H1 (cell line): ENCODE measurements at regions not wholly inside any gene's neighbourhood (a gene's known extent, or its start where the extent isn't known, plus 50 kb on each side); places are given as distances from the start of the nearest gene placed in this dataset.

Experiments used
- CTCF ChIA-PET: fragments of 300-600 bp; sonication (Branson Sonifier 250); formaldehyde crosslinking; loops from one replicate; lab custom pipeline; 2021; ENCODE audit not compliant: partially characterized antibody; lab: Charles Lee
- POLR2A ChIA-PET: fragments of 300-600 bp; sonication (Branson Sonifier 250); formaldehyde crosslinking; loops from one replicate; lab custom pipeline; 2021; ENCODE audit warnings: inconsistent platforms; ENCODE audit not compliant: partially characterized antibody; lab: Charles Lee
- DNase-seq, 2 experiments: peaks; one replicate each; pipeline versions ENCODE4 v3.0.0 to v3.0.0-alpha.2; 2010 to 2022; ENCODE audit warnings: low spot score in 2 of 2, low read depth in 1 of 2, mixed read lengths in 1 of 2
- FAIRE-seq: peaks from 2 replicates; lab custom pipeline; 2011; peaks lifted over from hg19 to GRCh38; lab: Jason Lieb, UNC
- H2AFZ ChIP-seq: 2 replicates; pipeline ENCODE4 v1.8.1; 2012; ENCODE audit warnings: low read length, inconsistent platforms
- H2AK5ac ChIP-seq: 2 replicates; pipeline ENCODE4 v1.6.1; 2013; ENCODE audit warnings: low read depth, low read length
- H2BK120ac ChIP-seq: replicated peaks from 2 replicates; pipeline ENCODE3; 2013; ENCODE audit warnings: low read depth, low read length, inconsistent platforms
- H2BK12ac ChIP-seq: 2 replicates; pipeline ENCODE4 v1.6.1; 2013; ENCODE audit warnings: low read depth, low read length
- H2BK15ac ChIP-seq: 2 replicates; pipeline ENCODE4 v1.6.1; 2013; ENCODE audit warnings: low read length
- H2BK20ac ChIP-seq: 2 replicates; pipeline ENCODE4 v1.6.1; 2013; ENCODE audit warnings: low read length
- H2BK5ac ChIP-seq: 2 replicates; pipeline ENCODE4 v1.6.1; 2013; ENCODE audit warnings: low read depth, low read length
- H3K14ac ChIP-seq: 2 replicates; pipeline ENCODE4 v1.6.1; 2013; ENCODE audit warnings: inconsistent platforms; ENCODE audit not compliant: insufficient read length
- H3K18ac ChIP-seq: 2 replicates; pipeline ENCODE4 v1.6.1; 2013; ENCODE audit warnings: low read length; ENCODE audit errors: extremely low read depth
- H3K23ac ChIP-seq: 2 replicates; pipeline ENCODE4 v1.6.1; 2013; ENCODE audit warnings: inconsistent platforms; ENCODE audit not compliant: insufficient read length
- H3K23me2 ChIP-seq: 2 replicates; pipeline ENCODE4 v1.6.1; 2013; ENCODE audit warnings: low read depth, low read length
- H3K27ac ChIP-seq: 2 replicates; pipeline ENCODE4 v1.6.1; 2011; ENCODE audit warnings: low read depth, low read length, inconsistent platforms
- H3K27me3 ChIP-seq, 4 experiments: replicated peaks in 1 of 4; 1 replicate in 1 of 4; 2 replicates in 3 of 4; pipeline versions ENCODE4 v1.6.1 to v1.8.1; 2011 to 2013; ENCODE audit warnings: low read length in 3 of 4, mild to moderate bottlenecking in 3 of 4, inconsistent platforms in 2 of 4, mixed read lengths in 2 of 4, moderate library complexity in 1 of 4; ENCODE audit not compliant: control insufficient read depth in 3 of 4, insufficient read depth in 3 of 4; ENCODE audit errors: extremely low read depth in 1 of 4
- H3K36me3 ChIP-seq, 4 experiments: 2 replicates each; pipeline versions ENCODE4 v1.6.1 to v1.8.1; 2011 to 2013; ENCODE audit warnings: mild to moderate bottlenecking in 4 of 4, low read length in 3 of 4, moderate library complexity in 2 of 4, control low read depth in 1 of 4, inconsistent platforms in 1 of 4; ENCODE audit not compliant: insufficient read depth in 4 of 4, control insufficient read depth in 2 of 4
- H3K4ac ChIP-seq: replicated peaks from 2 replicates; pipeline ENCODE3; 2013; ENCODE audit warnings: low read length, low read depth, mixed read lengths, inconsistent platforms; ENCODE audit not compliant: insufficient read length
- H3K4me1 ChIP-seq, 4 experiments: replicated peaks in 1 of 4; 1 replicate in 1 of 4; 2 replicates in 3 of 4; pipeline versions ENCODE4 v1.6.1 to v1.8.1; 2011 to 2013; ENCODE audit warnings: low read length in 3 of 4, inconsistent platforms in 2 of 4, mixed read lengths in 1 of 4; ENCODE audit not compliant: insufficient read depth in 4 of 4, control insufficient read depth in 3 of 4
- H3K4me2 ChIP-seq, 2 experiments: 2 replicates each; pipeline versions ENCODE4 v1.6.1 to v1.8.1; 2011 to 2013; ENCODE audit warnings: low read depth in 2 of 2, low read length in 2 of 2, control low read depth in 1 of 2, inconsistent platforms in 1 of 2, mild to moderate bottlenecking in 1 of 2; ENCODE audit not compliant: insufficient read depth in 1 of 2
- H3K4me3 ChIP-seq, 4 experiments: fragments of 200-600, 300-600 bp in 1 of 4; sonication (generic), shearing (Covaris generic), sonication (Bioruptor Twin) in 1 of 4; 2 replicates each; pipeline versions ENCODE4 v1.5.1 to v1.8.1; 2011 to 2016; ENCODE audit warnings: low read length in 4 of 4, low read depth in 3 of 4, control low read depth in 2 of 4, inconsistent platforms in 2 of 4, mild to moderate bottlenecking in 2 of 4, mixed read lengths in 1 of 4, moderate library complexity in 1 of 4; ENCODE audit not compliant: insufficient read depth in 2 of 4; ENCODE audit errors: extremely low read depth in 1 of 4
- H3K56ac ChIP-seq: replicated peaks from 2 replicates; pipeline ENCODE3; 2013; ENCODE audit warnings: low read depth, mild to moderate bottlenecking, mixed read lengths, low read length, inconsistent platforms; ENCODE audit not compliant: insufficient read length
- H3K79me1 ChIP-seq: 2 replicates; pipeline ENCODE4 v1.6.1; 2013; ENCODE audit warnings: low read depth, low read length, control low read depth
- H3K79me2 ChIP-seq, 2 experiments: 2 replicates each; pipeline versions ENCODE4 v1.6.1 to v1.8.1; 2012 to 2013; ENCODE audit warnings: low read length in 2 of 2, mild to moderate bottlenecking in 2 of 2, inconsistent platforms in 1 of 2; ENCODE audit not compliant: insufficient read depth in 2 of 2, control insufficient read depth in 1 of 2
- H3K9ac ChIP-seq, 4 experiments: replicated peaks in 1 of 4; 1 replicate in 1 of 4; 2 replicates in 3 of 4; pipeline versions ENCODE4 v1.6.1 to v1.8.1; 2011 to 2013; ENCODE audit warnings: low read depth in 3 of 4, low read length in 3 of 4, control low read depth in 2 of 4, mild to moderate bottlenecking in 2 of 4, moderate library complexity in 2 of 4, inconsistent platforms in 1 of 4; ENCODE audit errors: extremely low read depth in 1 of 4
- H3K9me3 ChIP-seq, 2 experiments: 2 replicates each; pipeline versions ENCODE4 v1.6.1 to v1.8.1; 2012 to 2013; ENCODE audit warnings: mild to moderate bottlenecking in 2 of 2, moderate library complexity in 2 of 2, control low read depth in 1 of 2, inconsistent platforms in 1 of 2, low read depth in 1 of 2, low read length in 1 of 2, mixed read lengths in 1 of 2; ENCODE audit not compliant: insufficient read depth in 2 of 2
- H4K20me1 ChIP-seq, 2 experiments: replicated peaks in 1 of 2; 2 replicates each; pipeline versions ENCODE3 to v1.8.1; 2011 to 2013; ENCODE audit warnings: inconsistent platforms in 2 of 2, low read length in 2 of 2, mild to moderate bottlenecking in 1 of 2; ENCODE audit not compliant: insufficient read depth in 2 of 2, control insufficient read depth in 1 of 2
- H4K5ac ChIP-seq: 2 replicates; pipeline ENCODE4 v1.6.1; 2013; ENCODE audit warnings: low read length, low read depth, mixed read lengths, inconsistent platforms; ENCODE audit not compliant: insufficient read length
- H4K8ac ChIP-seq: 2 replicates; pipeline ENCODE4 v1.8.0; 2013; ENCODE audit warnings: mild to moderate bottlenecking, moderate library complexity, low read length, inconsistent platforms; ENCODE audit not compliant: insufficient read depth; ENCODE audit errors: extremely low read depth
- H4K91ac ChIP-seq: replicated peaks from 2 replicates; pipeline ENCODE3; 2013; ENCODE audit warnings: low read length, mixed read lengths, inconsistent platforms; ENCODE audit not compliant: insufficient read length
- EZH2 ChIP-seq: fragments of 200-600 bp; sonication (generic); IDR thresholded peaks from 2 replicates; pipeline ENCODE4 v1.7.1; 2012; ENCODE audit warnings: low read depth, mild to moderate bottlenecking, moderate library complexity, low read length, inconsistent platforms; ENCODE audit not compliant: severe bottlenecking
- JUND ChIP-seq: IDR thresholded peaks from 2 replicates; pipeline ENCODE4 v1.6.1; 2011; ENCODE audit warnings: mild to moderate bottlenecking, improper control_type of control experiment, low read length
- SP4 ChIP-seq: IDR thresholded peaks from 2 replicates; pipeline ENCODE4 v1.6.1; 2012; ENCODE audit warnings: low read length, inconsistent platforms
- TCF12 ChIP-seq: IDR thresholded peaks from 2 replicates; pipeline ENCODE4 v1.6.1; 2011; ENCODE audit warnings: low read depth, mild to moderate bottlenecking, low read length
- TEAD4 ChIP-seq: IDR thresholded peaks from 2 replicates; pipeline ENCODE4 v1.6.1; 2012; ENCODE audit warnings: low read depth, low read length, inconsistent platforms, mixed read lengths
- USF2 ChIP-seq: IDR thresholded peaks from 2 replicates; pipeline ENCODE4 v1.6.1; 2011; ENCODE audit warnings: low read length, improper control_type of control experiment
- YY1 ChIP-seq: IDR thresholded peaks from 2 replicates; pipeline ENCODE4 v1.6.1; 2011; ENCODE audit warnings: low read depth, mild to moderate bottlenecking, low read length
- WGBS, 2 experiments: shearing (Covaris generic) in 1 of 2; methylation state at CpG; one replicate each; pipeline versions ENCODE4 v1.1.6 to v1.1.7; 2013 to 2015; ENCODE audit warnings: low lambda C conversion rate in 2 of 2, mixed read lengths in 2 of 2, inconsistent platforms in 1 of 2, low coverage in 1 of 2, missing lambda C conversion rate in 1 of 2; ENCODE audit not compliant: insufficient replicate concordance in 2 of 2, insufficient coverage in 1 of 2, insufficient read length in 1 of 2; ENCODE audit errors: extremely low coverage in 1 of 2, missing lambda C conversion rate in 1 of 2; 5-methylcytosine and 5-hydroxymethylcytosine counted together

DNA sequence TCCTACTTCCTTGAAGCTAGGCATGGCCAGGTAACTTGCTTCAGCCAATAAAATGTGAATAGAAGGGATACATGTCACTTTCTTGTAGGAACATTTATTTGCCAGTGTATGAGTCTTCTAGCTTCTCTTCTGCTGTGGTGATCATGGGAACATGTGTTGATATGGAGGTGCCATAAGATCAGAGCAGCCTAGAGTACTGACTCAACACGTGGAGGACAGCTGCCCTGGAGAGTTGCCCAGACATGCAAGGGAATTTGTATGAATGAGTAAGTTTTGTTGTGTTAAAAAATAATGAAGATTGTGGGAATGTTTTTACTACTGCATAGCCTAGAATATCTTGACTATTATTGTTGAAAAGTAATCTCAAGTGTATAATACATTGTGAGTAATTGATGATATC, 502.3 kb downstream of the NUF2 start:
- Histone ChIP-seq H4K8ac (no peak overlapping the region), H3K79me2 (no peaks in the 10 kb centered on the region), H4K20me1 (no peaks in the 10 kb centered on the region), H4K5ac (no peak overlapping the region), H3K9me3 (no peaks in the 10 kb centered on the region), H2AFZ (no peak overlapping the region), H3K36me3 (no peaks in the 10 kb centered on the region), H3K27me3 (no peaks in the 10 kb centered on the region), H3K18ac (no peak overlapping the region), H3K79me1 (no peaks in the 10 kb centered on the region), H3K23ac (no peak overlapping the region), H4K91ac (no peak overlapping the region), H3K4me3 (no peak overlapping the region), H3K14ac (no peak overlapping the region), H3K4me1 (no peaks in the 10 kb centered on the region), H3K56ac (no peak overlapping the region), H3K4ac (no peak overlapping the region), H2BK20ac (no peak overlapping the region), H3K4me2 (no peak overlapping the region), H2BK120ac (no peak overlapping the region), H3K23me2 (no peaks in the 10 kb centered on the region), H2BK5ac (no peak overlapping the region), H2BK15ac (no peak overlapping the region), H2AK5ac (no peak overlapping the region), H3K27ac (no peak overlapping the region), H2BK12ac (no peak overlapping the region), H3K9ac (no peak overlapping the region)
- 90% methylated on average over 1 of the region's 1 CpG; no CpG with 5 or more reads in 1 of the 2 experiments for WGBS, 2 experiments
- ChIA-PET CTCF (no interaction called here), POLR2A (no interaction called here)
- TF ChIP-seq EZH2: no peak
- TF ChIP-seq TCF12: no peak
- no peak for TF ChIP-seq USF2
- TF ChIP-seq YY1: no peak
- no peak for TF ChIP-seq TEAD4
- TF ChIP-seq SP4: no peak
- TF ChIP-seq JUND: no peak
- no peak for FAIRE-seq
- DNase-seq: no peak
